K562 (cell line): ENCODE measurements at regions not wholly inside any gene's neighbourhood (a gene's known extent, or its start where the extent isn't known, plus 50 kb on each side); places are given as distances from the start of the nearest gene placed in this dataset.
"Not testable (repeated sequence)": the region's sequence is repeated elsewhere in the genome, so short reads cannot be mapped to it uniquely, and the experiment has no call there.

ENCODE experiments used
- BRF1 ChIP-seq: IDR thresholded peaks from 3 replicates; pipeline ENCODE4 v1.6.1; 2011; ENCODE audit warnings: borderline replicate concordance, mild to moderate bottlenecking; ENCODE audit not compliant: insufficient read length; ENCODE audit errors: extremely low read depth
- ELF2 ChIP-seq: fragments of 250-450 bp; sonication (Bioruptor Pico); IDR thresholded peaks from 2 replicates; pipeline ENCODE4 v1.5.0; 2021; ENCODE audit warnings: mild to moderate bottlenecking
- JUND ChIP-seq, 2 experiments: IDR thresholded peaks; 2 replicates in 1 of 2; 3 replicates in 1 of 2; pipeline ENCODE4 v1.6.1; 2011; ENCODE audit warnings: borderline replicate concordance in 2 of 2, low read depth in 2 of 2, low read length in 2 of 2, improper control_type of control experiment in 1 of 2, missing biosample characterization in 1 of 2, missing genetic modification characterization in 1 of 2, missing genetic modification reagents in 1 of 2
- NFIC ChIP-seq: fragments of 450-650 bp; IDR thresholded peaks from 2 replicates; pipeline ENCODE4 v1.6.1; 2017; ENCODE audit warnings: mild to moderate bottlenecking, inconsistent platforms
- PHF8 ChIP-seq: fragments of 200-600 bp; sonication (generic); IDR thresholded peaks from 2 replicates; pipeline ENCODE4 v1.6.1; 2012; ENCODE audit warnings: mixed run types, mild to moderate bottlenecking, inconsistent platforms, low read length, moderate library complexity, borderline replicate concordance
- POLR2AphosphoS5 ChIP-seq: IDR thresholded peaks from 2 replicates; pipeline ENCODE4 v1.6.1; 2011; ENCODE audit warnings: mild to moderate bottlenecking, low read depth, low read length, moderate library complexity; ENCODE audit not compliant: control insufficient read depth, insufficient read depth
- RAD21 ChIP-seq, 2 experiments: fragments of 250-450 bp in 1 of 2; fragments of 450-650 bp in 1 of 2; sonication (Bioruptor Pico) in 1 of 2; formaldehyde crosslinking in 1 of 2; IDR thresholded peaks in 1 of 2; conservative IDR thresholded peaks in 1 of 2; 2 replicates each; pipeline versions ENCODE4 v1.4.0 to v1.8.0; 2020 to 2022; ENCODE audit warnings: mild to moderate bottlenecking in 2 of 2, moderate library complexity in 1 of 2
- RAD51 ChIP-seq: fragments of 450-650 bp; IDR thresholded peaks from 2 replicates; pipeline ENCODE4 v1.7.1; 2016; ENCODE audit warnings: low read depth, mild to moderate bottlenecking, borderline replicate concordance
- SIN3A ChIP-seq, 2 experiments: fragments of 150-350 bp in 1 of 2; IDR thresholded peaks; 2 replicates each; pipeline ENCODE4 v1.6.1; 2011 to 2016; ENCODE audit warnings: borderline replicate concordance in 2 of 2, low read depth in 2 of 2, low read length in 2 of 2, mild to moderate bottlenecking in 2 of 2, moderate library complexity in 2 of 2; ENCODE audit not compliant: control insufficient read depth in 1 of 2
- SNIP1 ChIP-seq: fragments of 450-650 bp; IDR thresholded peaks from 2 replicates; pipeline ENCODE4 v1.7.1; 2017; ENCODE audit warnings: low read depth, mild to moderate bottlenecking
- YY1 ChIP-seq, 3 experiments: IDR thresholded peaks; 2 replicates each; pipeline ENCODE4 v1.6.1; 2011; ENCODE audit warnings: low read length in 2 of 3, mild to moderate bottlenecking in 2 of 3, moderate library complexity in 2 of 3, borderline replicate concordance in 1 of 3, control low read depth in 1 of 3, low read depth in 1 of 3; ENCODE audit not compliant: insufficient read depth in 3 of 3, insufficient replicate concordance in 2 of 3, control insufficient read depth in 1 of 3, insufficient read length in 1 of 3; ENCODE audit errors: extremely low read depth in 1 of 3
- ZBTB26 ChIP-seq: fragments of 450-650 bp; formaldehyde crosslinking; IDR thresholded peaks from 2 replicates; pipeline ENCODE4 v1.4.0; 2022; ENCODE audit warnings: missing genetic modification characterization
- ZNF239 ChIP-seq: fragments of 250-450 bp; sonication (Bioruptor Pico); IDR thresholded peaks from 2 replicates; pipeline ENCODE4 v1.4.0; 2020; ENCODE audit warnings: mild to moderate bottlenecking
- TF ChIP-seq, protein P1 (sequence below), 3 experiments: IDR thresholded peaks in 2 of 3; conservative IDR thresholded peaks in 1 of 3; 2 replicates each; pipeline ENCODE4 v1.5.1; 2011 to 2012; ENCODE audit warnings: low read length in 3 of 3, mild to moderate bottlenecking in 3 of 3, control low read depth in 2 of 3, improper control_type of control experiment in 1 of 3, inconsistent platforms in 1 of 3, low read depth in 1 of 3, mixed read lengths in 1 of 3, moderate library complexity in 1 of 3; ENCODE audit not compliant: insufficient read depth in 2 of 3

DNA sequence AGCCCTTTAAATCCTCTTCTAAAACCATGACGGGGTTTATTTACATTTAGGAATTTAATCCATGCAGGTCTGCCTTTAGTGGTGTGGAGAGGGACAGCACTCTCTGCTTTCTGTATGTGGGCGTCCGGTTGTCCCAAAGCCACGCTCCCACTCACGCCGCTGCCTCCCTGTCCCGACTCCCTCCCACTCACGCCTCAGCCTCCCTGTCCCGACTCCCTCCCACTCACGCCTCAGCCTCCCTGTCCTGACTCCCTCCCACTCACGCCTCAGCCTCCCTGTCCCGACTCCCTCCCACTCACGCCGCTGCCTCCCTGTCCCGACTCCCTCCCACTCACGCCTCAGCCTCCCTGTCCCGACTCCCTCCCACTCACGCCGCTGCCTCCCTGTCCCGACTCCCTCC lies 71.2 kb downstream of the FOXL3 start:
- TF ChIP-seq, protein P1, sequence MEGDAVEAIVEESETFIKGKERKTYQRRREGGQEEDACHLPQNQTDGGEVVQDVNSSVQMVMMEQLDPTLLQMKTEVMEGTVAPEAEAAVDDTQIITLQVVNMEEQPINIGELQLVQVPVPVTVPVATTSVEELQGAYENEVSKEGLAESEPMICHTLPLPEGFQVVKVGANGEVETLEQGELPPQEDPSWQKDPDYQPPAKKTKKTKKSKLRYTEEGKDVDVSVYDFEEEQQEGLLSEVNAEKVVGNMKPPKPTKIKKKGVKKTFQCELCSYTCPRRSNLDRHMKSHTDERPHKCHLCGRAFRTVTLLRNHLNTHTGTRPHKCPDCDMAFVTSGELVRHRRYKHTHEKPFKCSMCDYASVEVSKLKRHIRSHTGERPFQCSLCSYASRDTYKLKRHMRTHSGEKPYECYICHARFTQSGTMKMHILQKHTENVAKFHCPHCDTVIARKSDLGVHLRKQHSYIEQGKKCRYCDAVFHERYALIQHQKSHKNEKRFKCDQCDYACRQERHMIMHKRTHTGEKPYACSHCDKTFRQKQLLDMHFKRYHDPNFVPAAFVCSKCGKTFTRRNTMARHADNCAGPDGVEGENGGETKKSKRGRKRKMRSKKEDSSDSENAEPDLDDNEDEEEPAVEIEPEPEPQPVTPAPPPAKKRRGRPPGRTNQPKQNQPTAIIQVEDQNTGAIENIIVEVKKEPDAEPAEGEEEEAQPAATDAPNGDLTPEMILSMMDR (IDR thresholded peaks at IDR 0.05 in 2 of 3, conservative IDR thresholded peaks at IDR 0.05 in 1 of 3; ENCODE audit: insufficient read depth in 2 of 3, low read depth in 1 of 3, low read length in 3 of 3) = not testable (repeated sequence)
- TF ChIP-seq PHF8; BRF1; YY1 (IDR thresholded peaks at IDR 0.05; ENCODE audit: borderline replicate concordance in 1 of 3, control insufficient read depth in 1 of 3, extremely low read depth in 1 of 3, insufficient read depth in 3 of 3, insufficient read length in 1 of 3, insufficient replicate concordance in 2 of 3, low read depth in 1 of 3, low read length in 2 of 3); ZNF239 (CRISPR knock-in tag); RAD51; NFIC; JUND (IDR thresholded peaks at IDR 0.05; ENCODE audit: borderline replicate concordance, low read depth, low read length); JUND (tag; IDR thresholded peaks at IDR 0.05; ENCODE audit: borderline replicate concordance, low read depth, low read length); SIN3A (IDR thresholded peaks at IDR 0.05; ENCODE audit: borderline replicate concordance in 2 of 2, control insufficient read depth in 1 of 2, low read depth in 2 of 2, low read length in 2 of 2); ZBTB26 (CRISPR knock-in tag); ELF2; RAD21 (CRISPR knock-in tag; conservative IDR thresholded peaks at IDR 0.05 in 1 of 2, IDR thresholded peaks at IDR 0.05 in 1 of 2); POLR2AphosphoS5; SNIP1: not testable (repeated sequence)
